Esophagus squamous epithelium (tissue), 5 donors: ENCODE measurements at regions not wholly inside any gene's neighbourhood (a gene's known extent, or its start where the extent isn't known, plus 50 kb on each side); places are given as distances from the start of the nearest gene placed in this dataset.

Experiments
- DNase-seq: peaks from one replicate; lab custom pipeline; 2025; lab: John Stamatoyannopoulos, UW
- H3K27ac ChIP-seq, 4 donors: fragments of 200-600 bp; sonication (generic); one replicate each; pipeline ENCODE4 v1.5.1; 2016 to 2019; ENCODE audit warnings: mild to moderate bottlenecking in 1 of 4
- H3K27me3 ChIP-seq, 4 donors: fragments of 200-600 bp; sonication (generic); 1 replicate in 3 of 4; 2 replicates in 1 of 4; pipeline versions ENCODE4 v1.5.1 to v1.6.0; 2017 to 2021; ENCODE audit warnings: antibody characterized with exemption in 1 of 4
- H3K36me3 ChIP-seq, 3 donors: fragments of 200-600 bp; sonication (generic); one replicate each; pipeline ENCODE4 v1.5.1; 2016 to 2019
- H3K4me1 ChIP-seq, 3 donors: fragments of 200-600 bp; sonication (generic); one replicate each; pipeline ENCODE4 v1.5.1; 2017 to 2019
- H3K4me3 ChIP-seq, 4 donors: fragments of 200-600 bp; sonication (generic); 1 replicate in 3 of 4; 2 replicates in 1 of 4; pipeline ENCODE4 v1.5.1; 2016 to 2019; ENCODE audit warnings: mild to moderate bottlenecking in 2 of 4, moderate library complexity in 1 of 4
- H3K9me3 ChIP-seq, 3 donors: fragments of 200-600 bp; sonication (generic); one replicate each; pipeline ENCODE4 v1.5.1; 2016 to 2019
- POLR2A ChIP-seq, 4 donors: fragments of 450-650 bp; IDR thresholded peaks; one replicate each; pipeline ENCODE4 v1.6.1; 2017; ENCODE audit warnings: antibody characterized with exemption in 4 of 4, mild to moderate bottlenecking in 4 of 4, moderate library complexity in 3 of 4
- WGBS, 2 donors: methylation state at CpG; one replicate each; pipeline ENCODE4 v1.1.5; 2018; 5-methylcytosine and 5-hydroxymethylcytosine counted together
- intact Hi-C: fragments of 100-400 bp; cut with DNase I; formaldehyde crosslinking; loops from one replicate; pipeline ENCODE4 v1.15.0; 2022
- TF ChIP-seq, protein P1 (sequence below), 6 experiments: fragments of 450-650 bp in 4 of 6; fragments of 200-600 bp in 2 of 6; sonication (generic) in 2 of 6; IDR thresholded peaks; one replicate each; pipeline ENCODE4 v1.5.1; 2016 to 2019; ENCODE audit warnings: antibody characterized with exemption in 6 of 6, mild to moderate bottlenecking in 4 of 6, moderate library complexity in 4 of 6
- donor health status: DM: yes; HTN: yes; CAD: no.

DNA sequence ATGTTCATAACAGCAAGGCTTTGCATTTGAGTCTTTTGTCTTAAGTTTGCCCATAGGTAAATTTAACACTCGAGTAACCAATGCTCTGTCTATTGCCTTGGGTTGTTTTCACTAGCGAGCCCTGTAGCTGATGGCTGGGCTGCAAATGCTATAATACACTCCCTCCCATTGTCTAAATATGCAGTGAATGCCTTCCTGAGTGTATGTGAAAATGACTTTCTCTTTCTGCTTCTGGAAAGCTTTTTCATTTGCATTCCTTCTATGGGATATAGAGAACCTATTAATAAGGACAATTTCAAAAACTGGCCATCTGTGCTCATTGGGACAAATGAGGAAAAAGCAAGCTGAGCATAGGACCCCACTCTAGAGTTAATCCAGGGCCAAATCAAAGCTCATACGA lies 156.5 kb upstream of the FBXL4 start:
- intact Hi-C loops, result no loop called here
- Histone ChIP-seq H3K9me3 (no peaks in the 10 kb centered on the region), H3K27ac (no peak overlapping the region), H3K4me3 (no peak overlapping the region), H3K4me1 (no peaks in the 10 kb centered on the region), H3K27me3 (peaks cover 0 to 10% (median 0%) of the 10 kb centered on the region in 4 donors), H3K36me3 (no peaks in the 10 kb centered on the region)
- TF ChIP-seq, protein P1, sequence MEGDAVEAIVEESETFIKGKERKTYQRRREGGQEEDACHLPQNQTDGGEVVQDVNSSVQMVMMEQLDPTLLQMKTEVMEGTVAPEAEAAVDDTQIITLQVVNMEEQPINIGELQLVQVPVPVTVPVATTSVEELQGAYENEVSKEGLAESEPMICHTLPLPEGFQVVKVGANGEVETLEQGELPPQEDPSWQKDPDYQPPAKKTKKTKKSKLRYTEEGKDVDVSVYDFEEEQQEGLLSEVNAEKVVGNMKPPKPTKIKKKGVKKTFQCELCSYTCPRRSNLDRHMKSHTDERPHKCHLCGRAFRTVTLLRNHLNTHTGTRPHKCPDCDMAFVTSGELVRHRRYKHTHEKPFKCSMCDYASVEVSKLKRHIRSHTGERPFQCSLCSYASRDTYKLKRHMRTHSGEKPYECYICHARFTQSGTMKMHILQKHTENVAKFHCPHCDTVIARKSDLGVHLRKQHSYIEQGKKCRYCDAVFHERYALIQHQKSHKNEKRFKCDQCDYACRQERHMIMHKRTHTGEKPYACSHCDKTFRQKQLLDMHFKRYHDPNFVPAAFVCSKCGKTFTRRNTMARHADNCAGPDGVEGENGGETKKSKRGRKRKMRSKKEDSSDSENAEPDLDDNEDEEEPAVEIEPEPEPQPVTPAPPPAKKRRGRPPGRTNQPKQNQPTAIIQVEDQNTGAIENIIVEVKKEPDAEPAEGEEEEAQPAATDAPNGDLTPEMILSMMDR (IDR thresholded peaks at IDR 0.05), result no peak
- no peak for TF ChIP-seq POLR2A (IDR thresholded peaks at IDR 0.05)
- 53 to 61% methylated on average over 3 of the region's 3 CpGs for WGBS, 2 donors
- no peak for DNase-seq

- Histone ChIP-seq H3K9me3 (no peaks in the 10 kb centered on the region), H3K27ac (no peak overlapping the region), H3K27me3 (peaks cover 0 to 14% (median 0%) of the 10 kb centered on the region in 4 donors), H3K4me3 (no peak overlapping the region), H3K4me1 (no peaks in the 10 kb centered on the region), H3K36me3 (no peaks in the 10 kb centered on the region)
- DNase-seq, result no peak
- intact Hi-C loops, result no loop called here
- no peak for TF ChIP-seq POLR2A (IDR thresholded peaks at IDR 0.05)
- TF ChIP-seq, protein P1 (IDR thresholded peaks at IDR 0.05), result no peak
These were observed 151.5 kb upstream of the FBXL4 start for GRCh38 chr6:99099243-99099642.

DNA sequence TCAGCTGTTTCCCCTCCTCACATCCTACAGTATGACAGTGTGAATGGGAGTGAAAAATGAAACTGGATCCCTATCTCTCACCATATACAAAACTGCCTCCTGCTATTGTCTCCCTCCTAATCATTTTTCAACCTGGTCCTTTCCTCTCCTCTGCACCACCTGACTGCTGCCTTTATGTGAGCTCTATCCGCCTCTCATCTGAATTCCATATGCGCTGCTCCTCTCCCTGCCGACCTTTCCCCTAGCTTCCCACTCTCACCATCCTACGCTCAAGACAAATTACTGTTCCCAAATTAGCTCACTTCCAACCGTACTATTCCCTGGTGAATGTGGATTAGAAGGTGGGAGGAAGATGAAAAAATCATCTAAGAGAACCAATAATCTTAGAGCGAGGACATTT lies 148.4 kb upstream of the FBXL4 start:
- Histone ChIP-seq H3K9me3 (no peaks in the 10 kb centered on the region), H3K4me3 (no peak overlapping the region), H3K36me3 (no peaks in the 10 kb centered on the region), H3K27me3 (peaks cover 0 to 15% (median 0%) of the 10 kb centered on the region in 4 donors), H3K4me1 (no peaks in the 10 kb centered on the region), H3K27ac (no peak overlapping the region)
- 66 to 80% methylated on average over 6 of the region's 6 CpGs for WGBS, 2 donors
- DNase-seq, result no peak
- intact Hi-C loops, result no loop called here
- no peak for TF ChIP-seq POLR2A (IDR thresholded peaks at IDR 0.05)
- TF ChIP-seq, protein P1 (IDR thresholded peaks at IDR 0.05), result no peak

DNA sequence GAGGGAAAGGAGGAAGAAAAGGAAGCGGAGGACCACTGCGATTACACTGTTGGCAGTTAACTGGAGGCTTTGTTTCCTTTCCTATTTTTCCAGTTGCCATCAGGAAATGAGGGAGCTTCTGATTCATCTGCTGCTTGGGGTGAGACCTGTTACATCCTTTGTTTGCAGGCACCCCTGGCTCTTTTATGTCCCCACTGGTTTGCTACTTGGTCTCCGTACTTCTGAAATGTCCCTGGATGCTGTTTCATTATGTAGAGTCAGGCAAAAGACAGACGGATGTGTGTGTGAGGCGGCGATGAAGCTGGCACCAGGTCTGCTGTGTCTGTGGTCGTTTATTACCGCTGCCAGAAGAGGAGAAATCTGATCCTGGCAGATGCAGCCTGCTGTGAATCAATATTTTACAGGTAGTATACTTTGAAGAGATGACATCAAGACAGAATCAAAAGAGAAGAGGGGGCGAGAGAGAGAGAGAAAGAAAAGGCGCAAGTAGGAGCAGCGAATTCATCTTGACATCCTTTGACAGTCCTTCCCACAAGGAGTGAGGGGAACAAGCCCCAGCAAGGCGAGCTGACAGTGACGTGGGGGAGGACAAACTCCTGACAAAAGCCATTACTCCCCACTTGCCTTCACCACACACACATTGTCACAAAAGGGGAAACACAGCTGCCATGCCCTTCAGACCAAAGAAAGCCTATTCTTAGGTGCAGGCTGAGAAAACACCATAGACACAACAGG lies 145.9 kb upstream of the FBXL4 start:
- no peak for TF ChIP-seq POLR2A (IDR thresholded peaks at IDR 0.05)
- TF ChIP-seq, protein P1 (IDR thresholded peaks at IDR 0.05), result no peak
- peaks cover 0 to 15% (median 0%) of the 10 kb centered on the region in 4 donors for H3K27me3 ChIP-seq
- no peak overlapping the region for H3K27ac ChIP-seq
- intact Hi-C loops, result no loop called here
- H3K4me1 ChIP-seq, result no peaks in the 10 kb centered on the region
- H3K36me3 ChIP-seq, result no peaks in the 10 kb centered on the region
- 62 to 65% methylated on average over 12 of the region's 13 CpGs for WGBS, 2 donors
- H3K4me3 ChIP-seq, result no peak overlapping the region
- DNase-seq, result no peak
- no peaks in the 10 kb centered on the region for H3K9me3 ChIP-seq

- Histone ChIP-seq H3K4me1 (no peaks in the 10 kb centered on the region), H3K27ac (no peak overlapping the region), H3K4me3 (no peak overlapping the region), H3K27me3 (peaks cover 0 to 15% (median 0%) of the 10 kb centered on the region in 4 donors), H3K9me3 (no peaks in the 10 kb centered on the region), H3K36me3 (no peaks in the 10 kb centered on the region)
- DNase-seq, result no peak
- intact Hi-C loops, result no loop called here
- TF ChIP-seq, protein P1 (IDR thresholded peaks at IDR 0.05), result no peak
- TF ChIP-seq POLR2A (IDR thresholded peaks at IDR 0.05), result no peak
- WGBS, 2 donors, result 56 to 77% methylated on average over 7 of the region's 7 CpGs
These were observed 144.7 kb upstream of the FBXL4 start for GRCh38 chr6:99092461-99092860.
